ENCODE measurements at regions not wholly inside any gene's neighbourhood (a gene's known extent, or its start where the extent isn't known, plus 50 kb on each side); places are given as distances from the start of the nearest gene placed in this dataset.

DNA sequence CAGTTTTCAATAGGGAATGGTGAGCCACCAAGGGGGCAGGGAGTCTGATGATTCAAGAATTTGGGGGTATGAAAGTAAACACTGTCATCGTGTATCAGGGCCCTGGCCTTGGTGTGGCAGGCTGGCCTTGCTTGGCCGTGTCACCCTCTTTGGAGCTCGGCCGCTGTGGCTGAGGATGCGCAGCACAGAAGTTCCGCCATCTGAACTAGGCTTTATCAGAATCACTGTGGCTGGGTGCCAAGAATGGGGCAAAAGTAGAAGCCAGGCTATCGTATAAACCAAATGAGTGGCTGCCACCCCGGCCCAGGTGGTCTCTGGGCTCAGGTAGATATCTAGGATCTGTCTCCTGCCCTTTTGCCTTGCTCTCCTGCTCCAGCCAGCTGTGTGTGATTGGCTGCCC is 137.4 kb downstream of the PAPOLA start:
- no peak for TF ChIP-seq EZH2phosphoT487 (IDR thresholded peaks at IDR 0.05; ENCODE audit: borderline replicate concordance)
- TF ChIP-seq, protein P1, sequence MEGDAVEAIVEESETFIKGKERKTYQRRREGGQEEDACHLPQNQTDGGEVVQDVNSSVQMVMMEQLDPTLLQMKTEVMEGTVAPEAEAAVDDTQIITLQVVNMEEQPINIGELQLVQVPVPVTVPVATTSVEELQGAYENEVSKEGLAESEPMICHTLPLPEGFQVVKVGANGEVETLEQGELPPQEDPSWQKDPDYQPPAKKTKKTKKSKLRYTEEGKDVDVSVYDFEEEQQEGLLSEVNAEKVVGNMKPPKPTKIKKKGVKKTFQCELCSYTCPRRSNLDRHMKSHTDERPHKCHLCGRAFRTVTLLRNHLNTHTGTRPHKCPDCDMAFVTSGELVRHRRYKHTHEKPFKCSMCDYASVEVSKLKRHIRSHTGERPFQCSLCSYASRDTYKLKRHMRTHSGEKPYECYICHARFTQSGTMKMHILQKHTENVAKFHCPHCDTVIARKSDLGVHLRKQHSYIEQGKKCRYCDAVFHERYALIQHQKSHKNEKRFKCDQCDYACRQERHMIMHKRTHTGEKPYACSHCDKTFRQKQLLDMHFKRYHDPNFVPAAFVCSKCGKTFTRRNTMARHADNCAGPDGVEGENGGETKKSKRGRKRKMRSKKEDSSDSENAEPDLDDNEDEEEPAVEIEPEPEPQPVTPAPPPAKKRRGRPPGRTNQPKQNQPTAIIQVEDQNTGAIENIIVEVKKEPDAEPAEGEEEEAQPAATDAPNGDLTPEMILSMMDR (conservative IDR thresholded peaks at IDR 0.05; ENCODE audit: low read length) = no peak
- Histone ChIP-seq H3K36me3 (ENCODE audit: insufficient read depth, low read length) (no peaks in the 10 kb centered on the region), H4K20me1 (ENCODE audit: insufficient read depth, low read length, poor library complexity, severe bottlenecking) (no peaks in the 10 kb centered on the region), H3K4me3 (ENCODE audit: low read length, poor library complexity, severe bottlenecking) (no peak overlapping the region), H2AFZ (ENCODE audit: low read length) (no peak overlapping the region), H3K9ac (ENCODE audit: low read depth, low read length, poor library complexity, severe bottlenecking) (no peak overlapping the region), H3K9me3 (ENCODE audit: insufficient read depth, low read depth, low read length) (peaks cover 5% of the 10 kb centered on the region; the same call in 1 of the 2 replicates), H3K79me2 (ENCODE audit: insufficient read depth, low read length) (no peaks in the 10 kb centered on the region), H3K9me2 (replicated peaks; ENCODE audit: low read depth, low read length) (no peaks in the 10 kb centered on the region), H3K4me2 (ENCODE audit: low read depth, low read length, poor library complexity, severe bottlenecking) (no peak overlapping the region), H3F3A (ENCODE audit: low read depth) (no peaks in the 10 kb centered on the region), H3K4me1 (ENCODE audit: insufficient read depth, low read length, poor library complexity, severe bottlenecking) (no peaks in the 10 kb centered on the region), H3K27me3 (ENCODE audit: insufficient read depth, low read length, poor library complexity, severe bottlenecking) (no peaks in the 10 kb centered on the region)

DNA sequence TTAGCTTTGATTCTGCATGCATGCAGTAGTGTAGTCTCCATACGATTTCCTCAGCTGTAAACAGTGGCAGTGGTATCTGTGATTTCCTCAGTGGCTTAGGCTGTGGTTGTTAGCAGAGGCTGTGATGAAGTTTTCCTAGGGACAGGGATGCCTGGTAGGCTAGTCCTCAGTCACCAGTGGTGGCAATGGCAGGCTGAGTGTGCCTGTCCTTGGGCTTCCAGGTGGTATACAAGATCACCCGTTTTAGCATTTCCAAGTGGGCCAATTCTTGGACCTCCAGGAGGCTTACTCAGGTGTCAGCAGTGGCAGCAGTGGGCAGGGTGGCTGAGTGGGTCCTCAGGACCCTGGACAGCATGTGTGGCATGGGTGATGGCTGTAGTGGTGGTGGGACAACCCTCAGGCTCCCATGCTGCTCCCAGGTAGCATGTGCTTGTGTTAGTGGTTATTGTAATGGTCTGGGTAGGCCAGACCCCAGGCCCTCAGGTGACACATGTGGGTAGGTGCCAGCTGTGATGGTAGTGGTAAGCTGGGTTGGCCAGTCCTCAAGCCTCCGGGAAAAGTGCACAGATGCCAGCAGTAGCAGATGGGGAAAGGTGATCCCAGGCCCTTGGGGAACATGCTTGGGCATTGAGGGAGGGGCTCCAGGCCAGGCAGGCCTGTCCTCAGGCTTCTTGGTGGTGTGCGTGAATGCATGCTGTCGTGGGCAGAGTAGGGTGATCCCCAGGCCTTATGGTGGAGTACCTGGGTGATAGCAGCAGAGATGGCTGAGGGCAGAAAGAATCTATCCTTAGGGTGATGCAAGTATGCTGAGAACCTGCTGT is 146.5 kb downstream of the PAPOLA start:
- Histone ChIP-seq H3K79me2 (ENCODE audit: insufficient read depth, low read length) (no peaks in the 10 kb centered on the region), H3K4me1 (ENCODE audit: insufficient read depth, low read length, poor library complexity, severe bottlenecking) (no peaks in the 10 kb centered on the region), H3K27me3 (ENCODE audit: insufficient read depth, low read length, poor library complexity, severe bottlenecking) (no peaks in the 10 kb centered on the region), H3K9ac (ENCODE audit: low read depth, low read length, poor library complexity, severe bottlenecking) (no peak overlapping the region), H3K9me2 (replicated peaks; ENCODE audit: low read depth, low read length) (no peaks in the 10 kb centered on the region), H3F3A (ENCODE audit: low read depth) (no peaks in the 10 kb centered on the region), H2AFZ (ENCODE audit: low read length) (no peak overlapping the region), H3K36me3 (ENCODE audit: insufficient read depth, low read length) (no peaks in the 10 kb centered on the region), H3K9me3 (ENCODE audit: insufficient read depth, low read depth, low read length) (no peaks in the 10 kb centered on the region; the same call in 1 of the 2 replicates), H3K4me2 (ENCODE audit: low read depth, low read length, poor library complexity, severe bottlenecking) (no peak overlapping the region), H4K20me1 (ENCODE audit: insufficient read depth, low read length, poor library complexity, severe bottlenecking) (no peaks in the 10 kb centered on the region), H3K4me3 (ENCODE audit: low read length, poor library complexity, severe bottlenecking) (no peak overlapping the region)
- TF ChIP-seq, protein P1 (conservative IDR thresholded peaks at IDR 0.05; ENCODE audit: low read length) = no peak
- TF ChIP-seq EZH2phosphoT487 (IDR thresholded peaks at IDR 0.05; ENCODE audit: borderline replicate concordance) = no peak

DNA sequence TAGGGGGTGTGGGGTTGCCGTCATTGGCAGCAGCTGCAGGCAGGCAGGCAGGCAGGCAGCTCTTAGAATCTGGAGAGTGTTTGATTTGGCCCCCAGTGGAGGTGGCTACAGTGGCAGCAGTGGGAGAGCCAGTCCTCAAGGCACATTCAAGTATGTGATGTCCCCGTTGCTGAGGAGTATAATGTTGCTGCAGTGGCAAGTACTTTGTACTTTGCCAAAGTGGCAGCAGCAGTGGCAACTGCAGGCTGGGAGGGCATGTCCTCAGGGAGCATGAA is 147.1 kb downstream of the PAPOLA start:
- H3K4me3 ChIP-seq (ENCODE audit: low read length, poor library complexity, severe bottlenecking) = no peak overlapping the region
- H3F3A ChIP-seq (ENCODE audit: low read depth) = no peaks in the 10 kb centered on the region
- H3K9me2 ChIP-seq (replicated peaks; ENCODE audit: low read depth, low read length) = no peaks in the 10 kb centered on the region
- no peak overlapping the region for H3K9ac ChIP-seq (ENCODE audit: low read depth, low read length, poor library complexity, severe bottlenecking)
- H2AFZ ChIP-seq (ENCODE audit: low read length) = no peak overlapping the region
- TF ChIP-seq EZH2phosphoT487 (IDR thresholded peaks at IDR 0.05; ENCODE audit: borderline replicate concordance) = no peak
- TF ChIP-seq, protein P1 (conservative IDR thresholded peaks at IDR 0.05; ENCODE audit: low read length) = no peak
- no peak overlapping the region for H3K4me2 ChIP-seq (ENCODE audit: low read depth, low read length, poor library complexity, severe bottlenecking)
- no peaks in the 10 kb centered on the region for H3K79me2 ChIP-seq (ENCODE audit: insufficient read depth, low read length)
- no peaks in the 10 kb centered on the region for H3K4me1 ChIP-seq (ENCODE audit: insufficient read depth, low read length, poor library complexity, severe bottlenecking)
- H3K36me3 ChIP-seq (ENCODE audit: insufficient read depth, low read length) = no peaks in the 10 kb centered on the region
- H3K27me3 ChIP-seq (ENCODE audit: insufficient read depth, low read length, poor library complexity, severe bottlenecking) = no peaks in the 10 kb centered on the region
- H3K9me3 ChIP-seq (ENCODE audit: insufficient read depth, low read depth, low read length) = no peaks in the 10 kb centered on the region; the same call in 1 of the 2 replicates
- H4K20me1 ChIP-seq (ENCODE audit: insufficient read depth, low read length, poor library complexity, severe bottlenecking) = no peaks in the 10 kb centered on the region
